HUDEP-2 (cell line): ENCODE measurements at regions not wholly inside any gene's neighbourhood (a gene's known extent, or its start where the extent isn't known, plus 50 kb on each side); places are given as distances from the start of the nearest gene placed in this dataset.

ENCODE experiments used
- DNase-seq, 76 experiments: peaks; one replicate each; lab custom pipeline; 2025; ENCODE audit not compliant: unreplicated experiment in 76 of 76; lab: John Stamatoyannopoulos, UW

DNA sequence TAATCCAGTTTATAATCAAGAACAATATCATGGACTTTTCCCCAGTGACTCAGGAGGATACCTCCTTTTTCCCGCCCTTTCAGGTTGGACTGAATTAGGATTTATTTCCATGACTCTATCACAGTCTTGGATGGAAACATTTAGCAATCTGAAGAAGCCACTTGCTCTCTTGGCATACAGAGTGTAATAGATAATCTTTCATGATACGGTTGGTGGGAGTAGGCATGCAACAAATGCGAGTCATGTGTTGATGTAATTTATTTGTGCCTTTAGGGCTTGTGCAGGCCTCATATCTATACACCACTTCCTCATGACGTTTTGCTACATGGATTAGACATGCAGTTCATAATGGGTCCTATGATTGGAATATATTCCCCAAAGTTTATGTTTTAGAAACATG is 54.2 kb upstream of the MCTP2 start:
- DNase-seq = peak in 1 of 76 experiments; percentile 0

DNA sequence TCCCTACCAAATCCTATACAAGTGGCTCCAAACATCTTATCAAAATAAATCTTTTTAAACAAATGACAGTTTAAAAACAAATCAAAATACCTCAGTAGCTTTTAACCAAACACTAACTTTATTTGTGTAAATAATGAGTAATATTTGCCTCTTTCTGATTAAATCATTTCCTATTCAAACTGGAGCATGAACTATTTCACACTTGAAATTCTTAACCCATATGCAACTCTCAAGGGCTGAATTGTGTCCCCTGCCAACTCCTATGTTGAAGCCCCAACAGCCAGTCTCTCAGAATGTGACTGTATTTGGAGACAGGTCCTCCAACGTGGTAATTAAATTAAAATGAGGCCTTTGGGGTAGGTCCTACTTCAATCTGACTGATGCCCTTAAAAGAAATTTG is 55.9 kb upstream of the MCTP2 start:
- no peak for DNase-seq

DNA sequence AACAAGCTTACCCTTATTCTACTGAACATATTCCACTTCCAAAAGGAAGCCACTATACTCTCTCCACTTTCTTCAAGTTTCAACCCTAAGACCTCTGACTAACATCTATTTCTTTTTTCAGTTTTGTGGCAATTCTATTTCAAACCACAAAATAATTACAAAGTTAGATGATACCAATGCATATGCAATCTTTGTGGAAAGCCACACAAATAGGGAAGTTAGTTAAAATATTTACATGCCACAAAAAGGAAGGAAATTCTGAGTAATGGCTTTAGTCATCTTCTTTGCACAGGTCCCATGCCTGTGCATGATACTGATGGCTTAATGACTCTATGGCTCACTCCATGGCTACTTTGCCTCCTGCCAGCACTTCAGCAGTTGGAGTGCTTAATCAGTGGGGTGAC is 57.0 kb upstream of the MCTP2 start:
- DNase-seq = peak in 2 of 76 experiments; percentile 1 to 6

DNA sequence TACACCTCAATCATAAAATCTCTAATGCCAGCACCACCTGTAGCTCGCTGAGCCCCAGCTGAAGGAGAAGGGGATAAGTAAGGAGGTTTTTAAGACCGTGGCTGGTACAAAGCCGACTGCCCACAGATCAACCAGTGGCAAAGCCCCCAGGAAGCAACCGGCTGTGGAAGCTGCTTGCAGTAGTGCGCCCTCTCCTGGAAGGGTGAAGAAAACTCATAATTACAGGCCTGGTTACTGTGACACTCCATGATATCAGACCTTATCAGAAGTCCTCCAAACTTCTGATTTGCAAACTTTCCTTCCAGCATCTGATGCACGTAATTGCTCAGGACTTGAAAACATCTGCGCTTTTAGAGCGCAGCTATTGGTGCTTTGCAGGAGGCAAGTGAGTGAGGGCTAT is 63.1 kb upstream of the MCTP2 start:
- peak in 10 of 76 experiments; percentile 2 to 18 (median 11) for DNase-seq

DNA sequence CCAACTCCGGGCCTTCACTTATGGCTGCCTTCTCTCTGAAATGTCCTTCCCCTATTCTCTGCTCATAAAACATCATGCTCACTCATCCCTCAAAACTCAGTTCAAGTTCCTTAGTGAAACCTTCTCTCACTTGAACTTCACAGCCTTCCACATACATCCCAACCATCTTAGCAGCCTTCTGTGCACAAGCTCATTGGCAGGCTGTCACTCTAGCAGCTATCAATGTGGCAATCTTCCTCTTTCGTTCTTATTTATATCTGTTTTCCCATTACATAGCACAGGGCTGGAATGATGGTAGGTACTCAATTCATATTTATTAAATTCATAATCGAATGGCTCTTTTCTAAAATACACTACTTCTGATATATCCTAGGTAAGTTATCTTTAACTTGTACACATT is 66.4 kb upstream of the MCTP2 start:
- no peak for DNase-seq

DNA sequence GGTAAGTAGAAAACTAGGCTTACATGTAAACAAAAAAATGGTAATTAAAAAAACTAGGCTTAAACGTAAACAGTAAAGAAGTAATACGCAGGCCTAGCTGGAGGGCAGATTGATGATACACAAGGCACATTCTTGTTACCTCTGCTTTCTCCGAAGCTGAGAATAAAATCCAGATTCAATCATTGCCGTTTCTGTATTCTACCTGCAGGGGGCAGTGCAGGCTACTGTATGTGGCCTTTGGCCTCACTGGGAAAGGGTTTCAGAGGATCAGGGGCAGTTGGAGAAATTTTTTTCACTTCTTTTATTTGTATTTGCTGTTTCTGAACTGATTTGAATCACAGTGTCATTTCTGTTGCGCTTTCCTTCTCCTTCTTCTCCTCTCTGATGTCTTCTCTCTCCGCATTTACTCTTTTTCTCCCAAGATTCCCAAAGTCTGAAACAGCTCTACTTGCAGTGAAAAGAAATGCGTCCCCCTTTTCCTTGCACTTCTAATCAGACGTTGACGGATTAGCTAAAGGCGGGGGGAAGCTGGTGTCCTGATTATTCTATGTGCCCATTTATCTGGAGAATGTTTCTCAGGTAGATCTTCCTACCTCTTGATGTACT is 67.1 kb upstream of the MCTP2 start:
- peak in 45 of 76 experiments; percentile 0 to 57 (median 19) for DNase-seq

DNA sequence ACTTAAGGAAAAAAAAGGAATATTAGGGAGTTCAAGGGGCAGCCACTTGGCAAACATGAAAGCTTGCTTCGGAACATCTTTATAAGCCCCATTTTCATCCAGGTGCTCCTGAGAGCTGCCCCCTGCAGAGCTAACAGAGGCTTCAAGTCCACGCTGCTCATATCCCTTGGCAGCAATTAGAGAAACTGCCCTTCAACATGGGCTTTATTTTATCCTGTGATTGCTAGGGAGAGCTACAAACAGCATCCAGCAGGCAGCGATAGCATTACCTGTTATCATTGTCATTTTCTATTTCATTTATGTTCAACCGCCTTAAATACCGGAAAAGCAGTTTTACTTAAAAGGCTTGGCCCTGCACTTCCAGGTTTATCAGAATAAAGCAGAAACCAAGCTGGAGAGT is 68.4 kb upstream of the MCTP2 start:
- DNase-seq = no peak

DNA sequence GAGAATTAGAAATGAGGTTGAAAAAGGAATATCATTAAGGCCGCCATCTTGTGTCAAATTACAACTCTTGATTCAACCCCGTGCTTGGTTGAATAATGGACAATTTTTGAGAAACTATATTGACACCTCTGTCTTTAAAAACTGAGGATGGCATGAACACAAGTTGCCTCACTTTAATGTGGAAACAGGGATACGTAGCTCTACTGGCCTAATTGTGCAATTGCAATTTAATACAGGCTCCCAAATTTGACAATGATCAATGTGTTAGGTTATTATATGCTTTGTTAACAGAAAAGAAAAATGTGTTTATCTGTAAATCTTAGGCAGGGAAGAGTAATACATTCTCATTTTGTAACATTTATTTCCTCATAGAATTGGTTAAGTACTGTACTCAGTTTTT is 77.1 kb upstream of the MCTP2 start:
- no peak for DNase-seq

DNA sequence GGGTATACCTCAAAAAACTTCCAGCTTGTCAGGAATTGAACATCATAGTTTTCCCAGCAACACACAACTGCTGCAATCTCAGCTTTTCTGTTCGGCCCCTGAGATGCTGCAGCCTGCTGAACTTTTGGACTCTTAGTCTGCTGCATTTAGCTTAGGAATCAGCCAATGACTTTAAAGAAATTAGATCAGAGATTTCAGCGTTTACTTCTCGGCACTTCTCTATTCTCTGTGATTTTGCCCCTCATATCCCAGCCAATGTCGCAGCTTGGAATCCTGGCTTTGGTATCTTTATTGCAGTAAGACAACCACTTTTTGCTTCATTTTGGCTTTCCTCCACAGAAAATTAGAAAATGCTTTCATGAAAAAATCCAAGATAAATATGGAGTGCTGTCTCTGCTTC is 86.3 kb upstream of the MCTP2 start:
- no peak for DNase-seq

DNA sequence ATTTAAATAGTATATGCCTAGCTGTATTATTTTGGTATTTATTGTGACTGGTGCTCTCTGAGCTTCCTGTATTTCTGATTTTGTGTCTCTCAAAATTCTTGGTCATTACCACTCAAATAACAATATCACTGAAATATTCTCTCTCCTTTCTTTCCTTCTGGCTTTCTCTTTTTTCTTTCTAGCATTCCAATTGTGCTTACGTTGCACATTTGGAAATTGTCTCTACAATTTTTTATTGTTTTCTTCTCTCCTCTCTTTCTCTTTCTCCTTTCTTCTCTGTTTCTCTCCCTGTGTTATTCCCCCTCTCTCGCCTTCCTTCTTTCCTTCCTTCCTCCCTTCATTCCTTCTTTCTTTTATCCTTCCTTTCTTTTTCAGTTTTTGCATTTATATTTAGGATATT is 89.6 kb upstream of the MCTP2 start:
- DNase-seq = no peak

DNA sequence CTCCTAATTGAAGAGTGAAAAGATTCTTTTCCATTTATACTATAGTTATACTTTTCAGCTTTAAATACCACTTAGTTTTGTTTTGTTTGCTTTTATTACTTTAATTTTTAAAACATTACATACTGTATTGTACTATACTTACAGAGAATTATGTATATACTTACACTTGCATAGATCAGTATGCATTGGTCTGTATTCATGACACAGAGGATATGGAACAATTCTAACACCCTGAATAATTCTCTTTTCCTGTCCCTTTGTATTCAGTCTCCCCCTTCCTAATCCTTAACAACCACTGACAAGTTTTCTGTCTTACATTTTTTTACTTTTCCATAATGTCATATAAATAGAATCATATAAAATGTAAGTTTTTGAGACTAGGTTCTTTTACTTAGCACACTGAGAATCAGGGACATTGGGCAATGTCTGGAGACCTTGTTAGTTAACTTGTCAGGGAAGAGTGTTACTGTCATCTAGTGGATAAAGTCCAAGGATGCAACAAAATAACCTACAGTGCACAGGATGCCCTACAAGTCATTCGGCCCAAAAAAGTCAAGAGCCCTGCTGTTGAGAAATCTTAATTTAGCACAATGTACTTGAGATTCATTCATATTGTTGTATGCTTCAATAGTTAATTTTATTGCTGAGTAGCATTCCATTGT is 95.7 kb upstream of the MCTP2 start:
- no peak for DNase-seq

DNA sequence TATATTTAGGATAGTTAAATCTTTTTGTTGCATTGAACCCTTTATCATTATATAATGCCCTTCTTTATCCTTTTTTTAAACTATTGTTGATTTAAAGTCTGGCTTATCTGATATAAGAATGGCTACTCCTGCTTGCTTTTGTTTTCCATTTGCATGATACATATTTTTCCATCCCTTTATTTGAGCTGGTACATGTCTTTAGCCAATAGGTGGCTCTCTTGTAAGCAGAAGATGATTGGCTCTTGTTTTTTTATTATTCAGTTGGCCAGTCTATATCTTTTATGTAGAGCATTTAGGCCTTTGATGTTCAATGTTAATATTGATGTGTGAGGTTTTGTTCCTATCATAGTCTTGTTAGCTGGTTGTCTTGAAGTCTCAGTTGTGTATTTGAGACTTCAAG is 99.5 kb upstream of the MCTP2 start:
- no peak for DNase-seq

DNA sequence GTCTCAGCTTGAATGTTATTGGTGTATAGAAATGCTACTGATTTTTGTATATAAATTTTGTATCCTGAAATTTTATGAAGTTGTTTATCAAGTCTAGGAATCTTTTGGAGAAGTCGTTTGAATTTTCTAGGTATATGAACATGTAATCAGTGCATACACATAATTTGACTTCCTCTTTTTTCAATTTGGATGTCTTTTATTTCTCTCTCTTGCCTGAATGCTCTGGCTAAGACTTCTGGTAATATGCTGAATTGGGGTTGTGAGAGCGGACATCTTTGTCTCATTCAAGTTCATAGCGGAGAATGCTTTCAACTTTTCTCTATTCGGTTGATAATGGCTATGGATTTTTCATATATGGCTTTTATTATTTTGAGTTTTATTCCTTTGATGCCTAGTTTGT is 100.9 kb upstream of the MCTP2 start:
- no peak for DNase-seq

DNA sequence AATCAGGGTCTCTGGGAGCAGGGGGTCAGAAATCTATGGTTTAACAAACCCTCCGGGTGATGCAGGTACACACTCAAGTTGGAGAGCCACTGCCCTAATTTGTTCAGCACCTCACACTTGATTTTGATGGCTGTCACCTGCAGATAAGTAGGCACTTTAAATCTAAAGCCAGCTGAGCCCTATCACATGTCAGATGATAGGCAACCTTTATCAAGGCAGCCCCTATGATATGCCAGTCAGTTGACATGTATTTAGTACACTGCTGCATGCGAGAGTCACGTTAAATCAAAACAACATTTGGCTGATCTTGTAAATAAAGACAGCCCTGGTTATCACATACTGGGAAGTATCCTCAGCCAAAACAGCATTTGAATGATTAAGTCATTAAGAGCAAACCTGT is 104.4 kb upstream of the MCTP2 start:
- DNase-seq = no peak

DNA sequence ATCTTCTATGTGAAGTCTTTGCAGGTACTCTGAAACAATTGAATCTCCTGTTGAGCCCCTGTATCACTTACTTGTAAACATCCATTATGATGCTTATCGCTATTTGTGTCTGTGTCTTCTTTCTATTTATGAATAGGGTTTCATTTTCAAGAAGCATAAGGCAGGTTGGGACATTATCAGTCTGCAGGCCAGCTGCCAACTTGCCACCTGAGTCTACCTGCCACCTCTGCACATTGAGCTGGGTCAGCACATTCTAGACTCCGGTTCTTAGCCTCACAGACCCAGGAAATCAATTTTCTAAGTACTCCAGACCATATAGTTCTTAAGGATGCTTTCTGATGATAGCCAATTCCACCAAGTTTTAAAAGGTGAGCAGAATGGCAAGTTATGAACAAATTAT is 105.7 kb upstream of the MCTP2 start:
- DNase-seq = no peak

DNA sequence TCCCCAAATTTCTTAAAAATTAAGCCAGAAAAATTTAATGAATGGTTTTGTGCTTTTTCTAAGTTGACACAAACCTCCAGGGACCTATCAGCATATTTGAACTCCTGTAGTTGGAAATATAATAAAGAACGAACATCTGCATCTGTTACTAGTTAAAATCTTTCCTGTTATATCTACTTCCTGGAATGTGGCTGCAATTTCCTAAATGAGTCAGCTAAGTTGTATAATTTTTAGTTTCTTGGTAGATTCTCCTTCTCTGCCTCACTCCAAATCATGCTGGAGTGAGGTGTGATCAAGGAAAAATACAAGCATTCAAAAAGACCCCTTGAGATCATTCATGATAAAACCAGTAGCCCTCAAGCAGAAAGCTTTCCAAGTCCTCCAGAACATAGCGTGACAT is 106.2 kb upstream of the MCTP2 start:
- DNase-seq = no peak

DNA sequence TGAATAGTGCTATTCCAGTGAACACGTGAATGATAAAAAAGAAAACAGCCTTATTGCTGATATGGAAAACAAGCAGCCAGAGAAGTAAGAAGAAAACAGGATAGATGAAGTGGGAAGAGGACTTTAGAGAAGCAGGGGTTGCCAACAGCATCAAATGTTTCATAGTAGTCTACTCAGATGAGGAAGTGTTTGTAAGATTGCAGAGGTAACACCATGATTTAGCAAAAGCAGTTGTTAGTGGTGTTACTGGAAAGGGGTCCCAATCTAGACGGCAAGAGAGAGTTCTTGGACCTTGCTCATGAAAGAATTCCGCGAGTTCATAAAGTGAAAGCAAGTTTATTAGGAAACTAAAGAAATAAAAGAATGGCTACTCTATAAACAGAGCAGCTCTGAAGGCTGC is 108.8 kb upstream of the MCTP2 start:
- no peak for DNase-seq

DNA sequence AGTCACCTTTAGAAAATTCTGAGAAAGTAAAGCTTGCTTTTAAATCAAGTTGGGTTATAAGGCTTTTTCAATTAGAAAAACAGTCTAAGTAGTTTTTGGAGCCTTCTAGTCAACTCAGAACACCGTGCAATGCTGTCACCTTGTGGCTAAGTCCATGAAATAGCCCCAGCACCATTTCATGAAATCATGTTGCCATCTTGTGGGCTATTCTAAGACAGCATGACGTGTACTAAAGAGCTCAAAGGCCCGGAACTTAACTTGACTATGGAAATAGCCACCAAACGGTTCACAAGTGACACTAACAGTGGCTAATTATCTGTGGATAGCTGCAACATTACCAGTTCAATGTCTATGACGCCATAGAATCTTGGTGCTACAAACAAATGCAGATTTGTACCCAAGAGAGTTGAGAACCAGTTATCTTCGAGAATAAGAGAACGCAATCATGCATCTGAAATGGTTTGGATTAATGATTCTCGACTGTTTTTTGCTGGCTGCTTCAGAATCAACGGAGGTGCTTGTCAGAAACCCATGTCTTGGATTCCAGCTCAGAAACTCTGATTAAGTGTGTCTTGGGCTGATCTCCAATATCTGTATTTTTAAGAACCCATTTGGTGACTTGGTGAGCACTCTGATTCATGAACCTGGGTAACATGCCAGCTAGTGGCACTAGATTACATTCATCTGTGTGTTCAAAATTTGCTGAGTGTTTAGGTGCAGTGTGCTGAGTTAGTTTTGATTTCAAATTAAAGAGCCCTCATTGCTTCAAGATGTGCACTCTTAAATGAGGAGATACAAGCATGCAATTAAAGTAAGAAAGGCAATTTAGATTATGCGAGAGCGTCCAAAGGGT is 111.2 kb upstream of the MCTP2 start:
- peak in 48 of 76 experiments; percentile 2 to 75 (median 35) for DNase-seq

DNA sequence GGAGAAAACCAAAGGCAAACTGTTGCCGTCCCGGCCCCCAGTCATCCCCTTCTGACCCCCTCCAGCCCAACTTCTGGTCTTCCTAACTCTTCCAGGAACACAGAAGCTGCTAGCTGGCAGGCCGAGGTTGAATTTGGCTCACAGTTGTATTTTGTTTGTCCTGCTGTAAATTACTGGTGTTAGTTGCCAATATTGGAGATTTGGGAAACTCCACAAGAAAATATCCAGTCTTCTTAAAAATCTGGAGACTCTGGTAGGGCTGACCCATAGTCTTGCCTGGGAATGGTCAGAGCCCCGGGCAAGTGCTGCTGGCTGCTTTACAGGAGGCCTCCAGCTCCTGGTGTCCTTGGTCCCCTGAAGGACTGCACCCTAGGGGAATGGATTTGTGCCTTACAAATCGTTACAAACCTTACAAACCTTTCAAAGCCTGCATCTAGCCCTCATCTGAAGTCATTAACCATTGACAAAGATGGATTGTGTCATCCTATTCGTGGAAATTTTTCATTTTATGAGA is 112.0 kb upstream of the MCTP2 start:
- no peak for DNase-seq

DNA sequence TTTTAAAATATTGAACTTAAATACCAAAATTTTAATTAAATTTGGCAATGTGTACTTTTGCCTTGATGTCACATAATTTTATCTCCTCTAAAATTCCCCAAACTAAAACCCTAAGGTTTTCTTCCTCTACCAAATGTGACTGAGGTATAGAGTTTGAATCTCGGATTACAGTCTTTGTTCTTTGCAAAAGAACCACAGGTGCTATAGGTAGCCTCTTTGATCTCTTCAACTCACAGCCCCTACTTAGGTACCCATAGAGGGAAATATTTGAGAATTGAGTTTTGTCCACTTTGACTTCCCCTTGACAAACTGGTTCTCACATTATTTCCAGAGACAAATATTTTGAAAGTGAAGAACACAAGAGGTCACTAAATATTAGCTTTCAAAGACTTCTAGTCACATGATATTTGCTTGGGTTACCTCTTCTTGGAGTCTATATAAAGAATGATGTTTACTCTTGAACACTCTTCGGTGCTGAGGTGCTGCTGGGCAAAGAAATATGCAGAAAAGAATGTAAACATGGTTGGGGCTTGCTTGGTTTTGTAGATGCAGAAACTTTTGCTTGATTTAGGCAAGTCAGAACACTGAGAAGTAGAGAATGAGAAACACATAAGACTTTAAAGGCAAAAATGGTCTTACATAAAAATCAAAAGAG is 120.8 kb upstream of the MCTP2 start:
- DNase-seq = no peak

DNA sequence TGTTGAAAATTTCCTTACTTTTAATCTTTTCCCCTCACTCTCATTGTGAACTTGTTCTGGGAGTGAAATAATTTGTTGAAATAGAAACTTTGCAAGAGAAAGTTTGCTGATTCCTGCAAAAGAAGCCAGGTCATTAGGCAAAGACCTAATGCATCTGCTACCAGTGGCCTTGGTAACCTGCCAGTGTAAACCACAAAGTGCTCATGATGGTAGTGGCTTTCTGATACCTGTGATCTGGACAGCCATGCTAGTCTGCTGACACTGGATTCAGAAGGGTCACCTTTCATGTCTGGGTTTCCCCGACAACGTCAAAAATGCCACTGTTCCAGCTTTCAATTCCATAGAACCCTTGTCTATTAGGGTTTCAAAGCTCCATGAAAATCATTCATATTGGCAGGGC is 123.7 kb upstream of the MCTP2 start:
- no peak for DNase-seq
